K562 (cell line): ENCODE measurements at regions not wholly inside any gene's neighbourhood (a gene's known extent, or its start where the extent isn't known, plus 50 kb on each side); places are given as distances from the start of the nearest gene placed in this dataset.
"Not testable (repeated sequence)": the region's sequence is repeated elsewhere in the genome, so short reads cannot be mapped to it uniquely, and the experiment has no call there.

ENCODE experiments used
- ATAC-seq: fragments of 200-7000 bp; cut with Tn5 transposase; 3 replicates; pipeline ENCODE4 v1.9.1; 2020; ENCODE audit warnings: moderate library complexity
- BruUV-seq: library from RNA; stranded (reverse); fragments of 400-500 nt; replicated peaks from 2 replicates; lab custom pipeline; 2021; lab: Mats Ljungman, UMichigan
- CTCF ChIA-PET: fragments of 300-600 bp; formaldehyde crosslinking; extraction: SDS; loops from one replicate; lab custom pipeline; 2021; ENCODE audit warnings: low intra/inter-chr PET ratio; lab: Yijun Ruan, JAX
- POLR2A ChIA-PET: fragments of 300-600, 350-650 bp; sonication (Branson Sonifier 250); formaldehyde crosslinking; extraction: SDS; loops from one replicate; lab custom pipeline; 2021; ENCODE audit warnings: antibody characterized with exemption, inconsistent platforms; lab: Yijun Ruan, JAX
- DNase-seq, 4 experiments: peaks; one replicate each; pipeline versions ENCODE4 v3.0.0 to v3.0.0-alpha.2; 2011 to 2018; ENCODE audit warnings: low spot score in 3 of 4, mixed read lengths in 3 of 4; ENCODE audit errors: extremely low read depth in 1 of 4
- FAIRE-seq: peaks from 2 replicates; lab custom pipeline; 2011; peaks lifted over from hg19 to GRCh38; lab: Jason Lieb, UNC
- H2AFZ ChIP-seq: 2 replicates; pipeline ENCODE4 v1.6.0; 2011; ENCODE audit warnings: low read depth, low read length, control low read depth, inconsistent platforms
- H3K27ac ChIP-seq: fragments of 200-600 bp; 3 replicates; pipeline ENCODE4 v1.8.0; 2011; ENCODE audit warnings: low read depth, mild to moderate bottlenecking, control low read depth, inconsistent platforms, low read length, moderate library complexity, mixed read lengths; ENCODE audit errors: extremely low read depth
- H3K27me3 ChIP-seq, 2 experiments: fragments of 300-600 bp in 1 of 2; 2 replicates in 1 of 2; 3 replicates in 1 of 2; pipeline versions ENCODE4 v1.6.0 to v1.8.0; 2011; ENCODE audit warnings: inconsistent platforms in 2 of 2, low read length in 2 of 2, mild to moderate bottlenecking in 1 of 2, mixed read lengths in 1 of 2, moderate library complexity in 1 of 2; ENCODE audit not compliant: control insufficient read depth in 2 of 2, insufficient read depth in 2 of 2
- H3K36me3 ChIP-seq: fragments of 300-600 bp; 3 replicates; pipeline ENCODE4 v1.8.0; 2011; ENCODE audit warnings: mild to moderate bottlenecking, low read length, inconsistent platforms; ENCODE audit not compliant: control insufficient read depth, insufficient read depth
- H3K4me1 ChIP-seq, 2 experiments: fragments of 200-600 bp in 1 of 2; replicated peaks in 1 of 2; 2 replicates in 1 of 2; 3 replicates in 1 of 2; pipeline versions ENCODE4 v1.5.1 to v1.8.0; 2011; ENCODE audit warnings: inconsistent platforms in 2 of 2, low read length in 2 of 2, mild to moderate bottlenecking in 1 of 2, mixed read lengths in 1 of 2, moderate library complexity in 1 of 2; ENCODE audit not compliant: control insufficient read depth in 2 of 2, insufficient read depth in 2 of 2
- H3K4me2 ChIP-seq: 2 replicates; pipeline ENCODE4 v1.6.1; 2011; ENCODE audit warnings: low read length, control low read depth, inconsistent platforms, mixed read lengths; ENCODE audit not compliant: insufficient read depth
- H3K4me3 ChIP-seq: fragments of 200-600 bp; sonication (generic), shearing (Covaris generic); 2 replicates; pipeline ENCODE4 v1.5.1; 2016; ENCODE audit warnings: control low read depth, inconsistent platforms
- H3K79me2 ChIP-seq: fragments of 200-600 bp; 3 replicates; pipeline ENCODE4 v1.8.0; 2011; ENCODE audit warnings: low read length, inconsistent platforms; ENCODE audit not compliant: control insufficient read depth, insufficient read depth
- H3K9ac ChIP-seq, 2 experiments: 2 replicates each; pipeline versions ENCODE4 v1.6.0 to v1.6.1; 2011; ENCODE audit warnings: low read depth in 2 of 2, low read length in 2 of 2, control low read depth in 1 of 2, inconsistent platforms in 1 of 2, mild to moderate bottlenecking in 1 of 2, mixed read lengths in 1 of 2; ENCODE audit not compliant: insufficient read depth in 1 of 2
- H3K9me1 ChIP-seq: one replicate; pipeline ENCODE4 v1.6.0; 2011; ENCODE audit warnings: inconsistent platforms, mild to moderate bottlenecking, low read length, moderate library complexity; ENCODE audit not compliant: control insufficient read depth, insufficient read depth
- H3K9me3 ChIP-seq: replicated peaks from 2 replicates; pipeline ENCODE4 v1.5.1; 2011; ENCODE audit warnings: low read depth, low read length, inconsistent platforms; ENCODE audit not compliant: control insufficient read depth, insufficient read depth
- H4K20me1 ChIP-seq: replicated peaks from 2 replicates; pipeline ENCODE4 v1.6.1; 2011; ENCODE audit warnings: low read length, inconsistent platforms, mixed read lengths; ENCODE audit not compliant: control insufficient read depth, insufficient read depth
- WGBS: fragments of 100-300 bp; shearing (Covaris generic); methylation state at CpG from one replicate; pipeline ENCODE4 v1.1.6; 2016; ENCODE audit warnings: low coverage, mixed read lengths; ENCODE audit not compliant: insufficient coverage; ENCODE audit errors: missing lambda C conversion rate; 5-methylcytosine and 5-hydroxymethylcytosine counted together
- in situ Hi-C: fragments of 300-500 bp; cut with MboI; formaldehyde crosslinking; loops from 4 replicates; pipeline ENCODE4 v1.15.0; 2018; ENCODE audit warnings: inconsistent platforms, mixed read lengths
- intact Hi-C: fragments of 100-400 bp; cut with micrococcal nuclease; formaldehyde crosslinking; loops from 2 replicates; pipeline ENCODE4 v1.14.2; 2022

DNA sequence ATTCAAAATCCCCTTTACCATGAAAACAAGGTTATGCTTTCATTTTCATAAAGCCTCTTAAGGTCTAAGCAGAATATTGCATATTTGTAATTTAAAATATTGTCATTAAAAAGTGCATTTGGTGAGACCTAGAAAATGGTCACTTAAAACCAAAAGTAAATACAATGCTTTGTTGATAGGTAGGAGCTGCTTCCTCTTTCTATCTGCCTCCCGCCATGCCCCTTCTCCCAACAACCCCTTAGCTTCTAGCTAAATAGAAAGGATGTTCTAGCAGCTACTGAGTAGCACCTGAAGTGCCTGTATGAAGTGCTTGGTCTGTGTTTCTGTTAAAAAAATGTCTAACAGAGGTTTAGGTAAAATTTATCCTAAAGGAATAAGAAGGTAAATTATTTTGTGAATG is 128.8 kb downstream of the SPATA31A1 start:
- H4K20me1 ChIP-seq, DNase-seq, H3K27me3 ChIP-seq, H3K9me3 ChIP-seq, BruUV-seq, intact Hi-C loops, H3K4me2 ChIP-seq, H3K4me3 ChIP-seq, CTCF ChIA-PET, in situ Hi-C loops, H2AFZ ChIP-seq, FAIRE-seq, H3K36me3 ChIP-seq, H3K9me1 ChIP-seq, H3K4me1 ChIP-seq, H3K9ac ChIP-seq, POLR2A ChIA-PET, H3K79me2 ChIP-seq, ATAC-seq, H3K27ac ChIP-seq: not testable (repeated sequence)
- no CpG with 5 or more reads among the region's 1 CpG for WGBS

DNA sequence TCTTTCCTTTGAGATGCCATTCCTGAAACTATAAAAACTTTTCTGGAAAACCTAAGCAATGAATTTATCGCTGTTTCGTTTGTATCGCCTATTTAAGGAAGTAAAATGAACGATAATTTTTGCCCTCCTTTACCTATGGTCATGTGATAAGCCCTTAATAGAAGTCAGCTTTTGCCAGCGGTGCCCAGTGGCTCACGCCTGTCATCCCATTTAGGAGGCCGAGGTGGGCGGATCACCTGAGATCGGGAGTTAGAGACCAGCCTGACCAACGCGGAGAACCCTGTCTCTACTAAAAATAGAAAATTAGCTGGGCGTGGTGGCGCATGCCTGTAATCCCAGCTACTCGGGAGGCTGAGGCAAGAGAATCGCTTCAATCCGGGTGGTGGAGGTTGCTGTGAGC is 132.0 kb downstream of the SPATA31A1 start:
- H3K27ac ChIP-seq, H3K4me1 ChIP-seq, DNase-seq, H4K20me1 ChIP-seq, ATAC-seq, intact Hi-C loops, H3K4me2 ChIP-seq, H3K9ac ChIP-seq, CTCF ChIA-PET, H3K79me2 ChIP-seq, FAIRE-seq, H3K27me3 ChIP-seq, in situ Hi-C loops, H2AFZ ChIP-seq, H3K36me3 ChIP-seq, POLR2A ChIA-PET, H3K9me1 ChIP-seq, H3K4me3 ChIP-seq, BruUV-seq, H3K9me3 ChIP-seq: not testable (repeated sequence)
- WGBS: 2% methylated on average over 7 of the region's 16 CpGs

DNA sequence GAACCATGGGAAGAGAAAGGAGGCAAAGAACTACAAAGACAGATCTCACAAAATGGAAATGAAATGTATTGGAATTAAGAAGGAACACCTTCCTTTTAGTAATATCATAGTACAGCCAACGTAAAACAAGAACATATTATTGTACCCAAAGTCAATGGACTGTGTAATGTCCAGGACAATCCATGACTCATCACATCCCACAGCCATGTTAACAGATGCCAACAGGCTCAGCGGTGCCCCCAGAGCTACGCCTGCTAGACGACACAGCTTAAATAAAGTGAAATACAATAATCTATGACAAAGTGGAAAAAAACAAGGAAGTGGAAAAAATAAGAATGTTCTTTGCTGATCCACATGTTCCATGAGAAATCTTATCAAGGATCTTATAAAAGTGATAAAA is 140.8 kb downstream of the SPATA31A1 start:
- in situ Hi-C loops, H3K27me3 ChIP-seq, intact Hi-C loops, H3K9ac ChIP-seq, H3K79me2 ChIP-seq, H4K20me1 ChIP-seq, H2AFZ ChIP-seq, H3K4me2 ChIP-seq, H3K9me3 ChIP-seq, CTCF ChIA-PET, ATAC-seq, H3K9me1 ChIP-seq, H3K27ac ChIP-seq, FAIRE-seq, BruUV-seq, POLR2A ChIA-PET, H3K36me3 ChIP-seq, DNase-seq, H3K4me3 ChIP-seq, H3K4me1 ChIP-seq: not testable (repeated sequence)
- 24% methylated on average over 2 of the region's 4 CpGs for WGBS

- POLR2A ChIA-PET, CTCF ChIA-PET: not testable (repeated sequence)
Observed at GRCh38 chr9:39503178-39503577, 147.7 kb downstream of the SPATA31A1 start.

More at GRCh38 chr9:39503178-39503577, 147.7 kb downstream of the SPATA31A1 start:
- H4K20me1 ChIP-seq, intact Hi-C loops, H3K36me3 ChIP-seq, H3K9ac ChIP-seq, H3K9me3 ChIP-seq, H3K4me3 ChIP-seq, BruUV-seq, H2AFZ ChIP-seq, H3K27ac ChIP-seq, H3K9me1 ChIP-seq, DNase-seq, H3K4me1 ChIP-seq, in situ Hi-C loops, H3K27me3 ChIP-seq, FAIRE-seq, H3K79me2 ChIP-seq, H3K4me2 ChIP-seq, ATAC-seq: not testable (repeated sequence)
- no CpG with 5 or more reads among the region's 4 CpGs for WGBS
